ENCODE measurements at regions not wholly inside any gene's neighbourhood (a gene's known extent, or its start where the extent isn't known, plus 50 kb on each side); places are given as distances from the start of the nearest gene placed in this dataset.
"Not testable (repeated sequence)": the region's sequence is repeated elsewhere in the genome, so short reads cannot be mapped to it uniquely, and the experiment has no call there.

GRCh38 chr21:28492127-28492526, 500.6 kb downstream of the LTN1 start:
- peaks cover 12% of the 10 kb centered on the region for H3K4me1 ChIP-seq (ENCODE audit: control insufficient read depth, insufficient read depth, low read length)
- H3K4me2 ChIP-seq (ENCODE audit: low read length) = no peak overlapping the region
- H3K4me3 ChIP-seq (ENCODE audit: low read length) = no peak overlapping the region
- H3K27me3 ChIP-seq (ENCODE audit: control insufficient read depth, insufficient read depth, low read length) = no peaks in the 10 kb centered on the region
- H3K36me3 ChIP-seq (ENCODE audit: insufficient read depth, low read length) = no peaks in the 10 kb centered on the region
- H3K9ac ChIP-seq (ENCODE audit: low read depth, low read length) = no peak overlapping the region
- no peaks in the 10 kb centered on the region for H3K9me3 ChIP-seq (replicated peaks; ENCODE audit: low read length)

- Histone ChIP-seq H3K4me2 (ENCODE audit: low read length) (no peak overlapping the region), H3K4me1 (ENCODE audit: control insufficient read depth, insufficient read depth, low read length) (peaks cover 26% of the 10 kb centered on the region), H3K27me3 (ENCODE audit: control insufficient read depth, insufficient read depth, low read length) (no peaks in the 10 kb centered on the region), H3K36me3 (ENCODE audit: insufficient read depth, low read length) (no peaks in the 10 kb centered on the region), H3K9ac (ENCODE audit: low read depth, low read length) (no peak overlapping the region), H3K9me3 (replicated peaks; ENCODE audit: low read length) (no peaks in the 10 kb centered on the region), H3K4me3 (ENCODE audit: low read length) (no peak overlapping the region)
These were observed 502.8 kb downstream of the LTN1 start for GRCh38 chr21:28489821-28490350.

GRCh38 chr21:28489162-28489561, 503.5 kb downstream of the LTN1 start:
- Histone ChIP-seq H3K4me1 (ENCODE audit: control insufficient read depth, insufficient read depth, low read length) (peaks cover 26% of the 10 kb centered on the region), H3K27me3 (ENCODE audit: control insufficient read depth, insufficient read depth, low read length) (no peaks in the 10 kb centered on the region), H3K9me3 (replicated peaks; ENCODE audit: low read length) (no peaks in the 10 kb centered on the region), H3K4me3 (ENCODE audit: low read length) (no peak overlapping the region), H3K4me2 (ENCODE audit: low read length) (no peak overlapping the region), H3K36me3 (ENCODE audit: insufficient read depth, low read length) (no peaks in the 10 kb centered on the region), H3K9ac (ENCODE audit: low read depth, low read length) (no peak overlapping the region)

- peak overlapping the region; percentile 28 for H3K9ac ChIP-seq (ENCODE audit: low read depth, low read length)
- H3K9me3 ChIP-seq (replicated peaks; ENCODE audit: low read length) = no peaks in the 10 kb centered on the region
- no peaks in the 10 kb centered on the region for H3K36me3 ChIP-seq (ENCODE audit: insufficient read depth, low read length)
- peaks cover 39% of the 10 kb centered on the region for H3K4me1 ChIP-seq (ENCODE audit: control insufficient read depth, insufficient read depth, low read length)
- no peak overlapping the region for H3K4me2 ChIP-seq (ENCODE audit: low read length)
- no peak overlapping the region for H3K4me3 ChIP-seq (ENCODE audit: low read length)
- H3K27me3 ChIP-seq (ENCODE audit: control insufficient read depth, insufficient read depth, low read length) = no peaks in the 10 kb centered on the region
These were observed 505.1 kb downstream of the LTN1 start for GRCh38 chr21:28487455-28488070.

- H3K9me3 ChIP-seq (replicated peaks; ENCODE audit: low read length) = no peaks in the 10 kb centered on the region
- no peaks in the 10 kb centered on the region for H3K36me3 ChIP-seq (ENCODE audit: insufficient read depth, low read length)
These were observed 507.2 kb downstream of the LTN1 start for GRCh38 chr21:28485301-28486022.

GRCh38 chr21:28483301-28484035, 509.2 kb downstream of the LTN1 start:
- Histone ChIP-seq H3K9me3 (replicated peaks; ENCODE audit: low read length) (no peaks in the 10 kb centered on the region), H3K4me3 (ENCODE audit: low read length) (no peak overlapping the region), H3K4me2 (ENCODE audit: low read length) (no peak overlapping the region), H3K4me1 (ENCODE audit: control insufficient read depth, insufficient read depth, low read length) (peaks cover 43% of the 10 kb centered on the region), H3K36me3 (ENCODE audit: insufficient read depth, low read length) (no peaks in the 10 kb centered on the region), H3K9ac (ENCODE audit: low read depth, low read length) (no peak overlapping the region), H3K27me3 (ENCODE audit: control insufficient read depth, insufficient read depth, low read length) (no peaks in the 10 kb centered on the region)

More at GRCh38 chr21:28485301-28486022, 507.2 kb downstream of the LTN1 start:
- H3K9ac ChIP-seq (ENCODE audit: low read depth, low read length) = peak overlapping the region; percentile 5
- peaks cover 43% of the 10 kb centered on the region for H3K4me1 ChIP-seq (ENCODE audit: control insufficient read depth, insufficient read depth, low read length)
- no peak overlapping the region for H3K4me3 ChIP-seq (ENCODE audit: low read length)
- H3K27me3 ChIP-seq (ENCODE audit: control insufficient read depth, insufficient read depth, low read length) = no peaks in the 10 kb centered on the region
- H3K4me2 ChIP-seq (ENCODE audit: low read length) = peak overlapping the region; percentile 19

GRCh38 chr21:28482657-28483056, 510.0 kb downstream of the LTN1 start:
- Histone ChIP-seq H3K27me3 (ENCODE audit: control insufficient read depth, insufficient read depth, low read length) (no peaks in the 10 kb centered on the region), H3K4me3 (ENCODE audit: low read length) (no peak overlapping the region), H3K9me3 (replicated peaks; ENCODE audit: low read length) (no peaks in the 10 kb centered on the region)

GRCh38 chr21:28480470-28480869, 512.2 kb downstream of the LTN1 start:
- Histone ChIP-seq H3K9me3 (replicated peaks; ENCODE audit: low read length) (no peaks in the 10 kb centered on the region), H3K36me3 (ENCODE audit: insufficient read depth, low read length) (no peaks in the 10 kb centered on the region), H3K4me2 (ENCODE audit: low read length) (no peak overlapping the region), H3K27me3 (ENCODE audit: control insufficient read depth, insufficient read depth, low read length) (no peaks in the 10 kb centered on the region), H3K9ac (ENCODE audit: low read depth, low read length) (no peak overlapping the region), H3K4me1 (ENCODE audit: control insufficient read depth, insufficient read depth, low read length) (peaks cover 23% of the 10 kb centered on the region), H3K4me3 (ENCODE audit: low read length) (no peak overlapping the region)

More at GRCh38 chr21:28482657-28483056, 510.0 kb downstream of the LTN1 start:
- peaks cover 37% of the 10 kb centered on the region for H3K4me1 ChIP-seq (ENCODE audit: control insufficient read depth, insufficient read depth, low read length)
- no peaks in the 10 kb centered on the region for H3K36me3 ChIP-seq (ENCODE audit: insufficient read depth, low read length)
- H3K4me2 ChIP-seq (ENCODE audit: low read length) = no peak overlapping the region
- H3K9ac ChIP-seq (ENCODE audit: low read depth, low read length) = no peak overlapping the region

- no peaks in the 10 kb centered on the region for H3K27me3 ChIP-seq (ENCODE audit: control insufficient read depth, insufficient read depth, low read length)
- no peaks in the 10 kb centered on the region for H3K36me3 ChIP-seq (ENCODE audit: insufficient read depth, low read length)
- no peak overlapping the region for H3K4me3 ChIP-seq (ENCODE audit: low read length)
- H3K4me1 ChIP-seq (ENCODE audit: control insufficient read depth, insufficient read depth, low read length) = peaks cover 18% of the 10 kb centered on the region
- H3K9me3 ChIP-seq (replicated peaks; ENCODE audit: low read length) = no peaks in the 10 kb centered on the region
- peak overlapping the region; percentile 17 for H3K9ac ChIP-seq (ENCODE audit: low read depth, low read length)
- peak overlapping the region; percentile 8 for H3K4me2 ChIP-seq (ENCODE audit: low read length)
These were observed 519.0 kb downstream of the LTN1 start for GRCh38 chr21:28473530-28474220.

- not testable (repeated sequence) for H3K4me3 ChIP-seq (ENCODE audit: low read length); H3K27me3 ChIP-seq (ENCODE audit: control insufficient read depth, insufficient read depth, low read length); H3K9ac ChIP-seq (ENCODE audit: low read depth, low read length); H3K9me3 ChIP-seq (replicated peaks; ENCODE audit: low read length); H3K36me3 ChIP-seq (ENCODE audit: insufficient read depth, low read length)
- Histone ChIP-seq H3K4me2 (ENCODE audit: low read length) (peak overlapping the region; percentile 14), H3K4me1 (ENCODE audit: control insufficient read depth, insufficient read depth, low read length) (peaks cover 18% of the 10 kb centered on the region)
These were observed 520.1 kb downstream of the LTN1 start for GRCh38 chr21:28472543-28472942.

- no peak overlapping the region for H3K9ac ChIP-seq (ENCODE audit: low read depth, low read length)
- no peaks in the 10 kb centered on the region for H3K36me3 ChIP-seq (ENCODE audit: insufficient read depth, low read length)
- no peak overlapping the region for H3K4me2 ChIP-seq (ENCODE audit: low read length)
- H3K4me1 ChIP-seq (ENCODE audit: control insufficient read depth, insufficient read depth, low read length) = no peaks in the 10 kb centered on the region
- no peaks in the 10 kb centered on the region for H3K9me3 ChIP-seq (replicated peaks; ENCODE audit: low read length)
- H3K27me3 ChIP-seq (ENCODE audit: control insufficient read depth, insufficient read depth, low read length) = no peaks in the 10 kb centered on the region
- H3K4me3 ChIP-seq (ENCODE audit: low read length) = no peak overlapping the region
These were observed 527.7 kb downstream of the LTN1 start for GRCh38 chr21:28464988-28465387.

Data from skeletal muscle satellite cell (primary cell).